ENCODE measurements at regions not wholly inside any gene's neighbourhood (a gene's known extent, or its start where the extent isn't known, plus 50 kb on each side); places are given as distances from the start of the nearest gene placed in this dataset.

DNA sequence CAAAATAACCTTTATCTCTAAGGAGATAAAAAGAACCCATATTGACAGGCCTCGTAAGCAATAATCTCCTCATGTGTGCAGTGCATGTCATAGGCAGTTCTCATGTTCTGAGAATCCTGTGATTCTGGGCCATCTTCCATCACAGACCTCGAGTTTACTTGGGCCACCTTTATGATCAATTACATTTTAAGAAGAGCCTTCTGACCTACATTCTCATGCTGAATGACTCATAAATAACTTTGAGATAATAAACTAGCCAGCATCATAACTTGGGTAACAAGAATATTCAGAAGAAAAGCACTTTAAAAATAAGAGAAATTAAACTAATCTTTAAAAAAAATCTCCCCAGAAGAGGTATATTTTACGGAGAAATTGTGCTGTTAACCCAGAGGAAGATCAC is 310.7 kb upstream of the ZNF717 start:
- no peaks in the 10 kb centered on the region for H4K20me1 ChIP-seq (ENCODE audit: insufficient read depth)
- H3K4me1 ChIP-seq (ENCODE audit: low read depth, poor library complexity, severe bottlenecking) = no peaks in the 10 kb centered on the region
- H3K79me2 ChIP-seq (ENCODE audit: insufficient read depth, low read depth) = no peaks in the 10 kb centered on the region
- no peak overlapping the region for H3K4me2 ChIP-seq
- H3K27ac ChIP-seq = no peak overlapping the region
- H2AFZ ChIP-seq (ENCODE audit: low read depth) = no peak overlapping the region
- TF ChIP-seq, protein P1, sequence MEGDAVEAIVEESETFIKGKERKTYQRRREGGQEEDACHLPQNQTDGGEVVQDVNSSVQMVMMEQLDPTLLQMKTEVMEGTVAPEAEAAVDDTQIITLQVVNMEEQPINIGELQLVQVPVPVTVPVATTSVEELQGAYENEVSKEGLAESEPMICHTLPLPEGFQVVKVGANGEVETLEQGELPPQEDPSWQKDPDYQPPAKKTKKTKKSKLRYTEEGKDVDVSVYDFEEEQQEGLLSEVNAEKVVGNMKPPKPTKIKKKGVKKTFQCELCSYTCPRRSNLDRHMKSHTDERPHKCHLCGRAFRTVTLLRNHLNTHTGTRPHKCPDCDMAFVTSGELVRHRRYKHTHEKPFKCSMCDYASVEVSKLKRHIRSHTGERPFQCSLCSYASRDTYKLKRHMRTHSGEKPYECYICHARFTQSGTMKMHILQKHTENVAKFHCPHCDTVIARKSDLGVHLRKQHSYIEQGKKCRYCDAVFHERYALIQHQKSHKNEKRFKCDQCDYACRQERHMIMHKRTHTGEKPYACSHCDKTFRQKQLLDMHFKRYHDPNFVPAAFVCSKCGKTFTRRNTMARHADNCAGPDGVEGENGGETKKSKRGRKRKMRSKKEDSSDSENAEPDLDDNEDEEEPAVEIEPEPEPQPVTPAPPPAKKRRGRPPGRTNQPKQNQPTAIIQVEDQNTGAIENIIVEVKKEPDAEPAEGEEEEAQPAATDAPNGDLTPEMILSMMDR (conservative IDR thresholded peaks at IDR 0.05; ENCODE audit: low read depth, low read length) = no peak
- H3K27me3 ChIP-seq (ENCODE audit: insufficient read depth, low read depth) = no peaks in the 10 kb centered on the region
- H3K36me3 ChIP-seq (ENCODE audit: insufficient read depth) = no peaks in the 10 kb centered on the region
- H3K9ac ChIP-seq = no peak overlapping the region
- no peak overlapping the region for H3K4me3 ChIP-seq (IDR thresholded peaks at IDR 0.05; ENCODE audit: insufficient read depth, low read depth, low read length)

DNA sequence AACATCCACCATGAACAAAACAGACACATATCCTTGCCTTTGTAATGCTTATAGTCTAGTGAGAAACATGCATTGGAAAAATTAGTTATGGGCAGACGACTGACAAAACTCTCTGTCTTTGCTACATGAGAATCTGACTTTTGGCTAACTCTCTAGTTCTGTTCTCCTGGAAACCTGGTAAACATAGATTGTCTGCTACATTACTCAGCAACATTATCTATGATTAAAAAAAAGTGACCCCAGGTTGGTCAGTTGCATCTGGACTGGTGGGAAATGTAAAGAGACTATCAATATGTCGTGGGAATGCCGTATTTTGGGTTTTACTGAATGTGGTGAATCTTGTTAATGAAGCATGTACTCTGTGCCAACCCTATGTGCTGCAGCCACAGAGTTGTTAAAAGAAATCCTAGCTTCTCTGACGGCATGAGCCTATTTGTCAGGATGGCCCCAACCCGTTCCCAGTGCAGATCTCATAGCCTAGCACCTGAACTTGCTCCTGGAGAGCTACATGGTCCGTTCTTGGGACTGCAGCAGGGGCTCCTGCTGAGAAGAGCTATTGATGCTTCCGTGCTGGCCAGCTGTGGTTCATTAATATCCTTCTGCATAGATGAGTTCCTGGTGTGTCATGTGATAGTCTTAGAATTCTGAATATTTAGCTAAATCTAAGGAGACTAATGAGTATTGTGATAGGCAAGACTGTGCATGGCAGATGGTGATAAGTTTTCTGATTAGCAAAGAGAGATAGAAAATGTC is 311.7 kb upstream of the ZNF717 start:
- Histone ChIP-seq H3K4me3 (IDR thresholded peaks at IDR 0.05; ENCODE audit: insufficient read depth, low read depth, low read length) (no peak overlapping the region), H4K20me1 (ENCODE audit: insufficient read depth) (no peaks in the 10 kb centered on the region), H3K27me3 (ENCODE audit: insufficient read depth, low read depth) (no peaks in the 10 kb centered on the region), H2AFZ (ENCODE audit: low read depth) (no peak overlapping the region), H3K79me2 (ENCODE audit: insufficient read depth, low read depth) (no peaks in the 10 kb centered on the region), H3K4me2 (no peak overlapping the region), H3K27ac (no peak overlapping the region), H3K9ac (no peak overlapping the region), H3K4me1 (ENCODE audit: low read depth, poor library complexity, severe bottlenecking) (no peaks in the 10 kb centered on the region), H3K36me3 (ENCODE audit: insufficient read depth) (no peaks in the 10 kb centered on the region)
- TF ChIP-seq, protein P1 (conservative IDR thresholded peaks at IDR 0.05; ENCODE audit: low read depth, low read length) = no peak

DNA sequence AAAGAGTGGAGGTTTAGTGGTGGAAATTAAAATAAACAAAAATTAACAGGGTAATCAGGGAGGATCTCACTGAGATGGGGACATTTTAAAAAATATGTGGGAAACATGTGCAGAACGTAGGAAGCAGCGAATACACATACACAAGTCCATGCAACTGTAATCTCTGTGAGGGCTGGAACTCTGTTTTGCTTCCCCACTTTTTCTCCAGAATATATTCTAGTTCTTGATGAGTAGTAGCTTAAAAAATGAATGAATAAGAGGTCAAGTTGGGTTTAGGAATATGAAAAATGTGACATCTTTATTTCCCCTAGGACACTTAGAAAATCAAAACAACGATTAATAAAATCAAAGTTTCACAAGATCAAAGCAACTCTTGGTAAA is 312.2 kb upstream of the ZNF717 start:
- Histone ChIP-seq H3K79me2 (ENCODE audit: insufficient read depth, low read depth) (no peaks in the 10 kb centered on the region), H3K27ac (no peak overlapping the region), H3K4me2 (no peak overlapping the region), H3K36me3 (ENCODE audit: insufficient read depth) (no peaks in the 10 kb centered on the region), H4K20me1 (ENCODE audit: insufficient read depth) (no peaks in the 10 kb centered on the region), H3K9ac (no peak overlapping the region), H3K4me3 (IDR thresholded peaks at IDR 0.05; ENCODE audit: insufficient read depth, low read depth, low read length) (no peak overlapping the region), H3K4me1 (ENCODE audit: low read depth, poor library complexity, severe bottlenecking) (no peaks in the 10 kb centered on the region), H3K27me3 (ENCODE audit: insufficient read depth, low read depth) (no peaks in the 10 kb centered on the region), H2AFZ (ENCODE audit: low read depth) (no peak overlapping the region)
- TF ChIP-seq, protein P1 (conservative IDR thresholded peaks at IDR 0.05; ENCODE audit: low read depth, low read length) = no peak

DNA sequence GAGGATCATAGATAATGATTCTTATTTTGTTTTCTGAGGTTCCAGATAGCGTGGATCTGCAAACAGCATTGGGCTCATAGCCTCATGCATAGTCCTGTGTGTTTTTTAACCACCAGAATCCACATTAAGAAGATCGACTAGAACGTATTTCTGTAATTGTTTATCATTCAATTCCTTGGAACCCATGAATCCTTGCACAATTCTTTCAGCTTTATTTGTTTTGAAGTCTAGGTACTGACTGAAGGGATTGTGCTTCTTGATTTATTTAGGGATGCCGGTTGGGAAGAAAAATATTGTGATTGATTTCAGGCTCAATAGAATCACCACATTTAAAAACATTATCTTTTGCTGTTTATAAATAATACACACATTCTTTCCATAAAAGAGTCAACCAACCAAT is 314.6 kb upstream of the ZNF717 start:
- no peak overlapping the region for H3K4me2 ChIP-seq
- TF ChIP-seq, protein P1 (conservative IDR thresholded peaks at IDR 0.05; ENCODE audit: low read depth, low read length) = no peak

More for the DNA sequence above, 314.6 kb upstream of the ZNF717 start:
- H4K20me1 ChIP-seq (ENCODE audit: insufficient read depth) = no peaks in the 10 kb centered on the region
- H3K9ac ChIP-seq = no peak overlapping the region
- no peak overlapping the region for H2AFZ ChIP-seq (ENCODE audit: low read depth)
- no peak overlapping the region for H3K4me3 ChIP-seq (IDR thresholded peaks at IDR 0.05; ENCODE audit: insufficient read depth, low read depth, low read length)
- H3K27ac ChIP-seq = no peak overlapping the region
- H3K4me1 ChIP-seq (ENCODE audit: low read depth, poor library complexity, severe bottlenecking) = no peaks in the 10 kb centered on the region
- H3K79me2 ChIP-seq (ENCODE audit: insufficient read depth, low read depth) = no peaks in the 10 kb centered on the region
- H3K36me3 ChIP-seq (ENCODE audit: insufficient read depth) = no peaks in the 10 kb centered on the region
- H3K27me3 ChIP-seq (ENCODE audit: insufficient read depth, low read depth) = no peaks in the 10 kb centered on the region
